PC-3 (cell line): ENCODE measurements at regions not wholly inside any gene's neighbourhood (a gene's known extent, or its start where the extent isn't known, plus 50 kb on each side); places are given as distances from the start of the nearest gene placed in this dataset.

Experiments used
- ATAC-seq: fragments of 200-7000 bp; cut with Tn5 transposase; 2 replicates; pipeline ENCODE4 v1.9.1; 2020; ENCODE audit warnings: mild to moderate bottlenecking, moderate library complexity
- BruUV-seq: library from RNA; stranded (reverse); fragments of 400-500 nt; replicated peaks from 2 replicates; lab custom pipeline; 2021; lab: Mats Ljungman, UMichigan
- CTCF ChIA-PET: fragments of 300-600 bp; sonication (Branson Sonifier 250); formaldehyde crosslinking; loops from one replicate; lab custom pipeline; 2022; ENCODE audit warnings: antibody characterized with exemption; lab: Charles Lee
- POLR2A ChIA-PET: fragments of 300-600 bp; sonication (Branson Sonifier 250); formaldehyde crosslinking; loops from one replicate; lab custom pipeline; 2022; ENCODE audit warnings: antibody characterized with exemption; ENCODE audit not compliant: unreplicated experiment; lab: Charles Lee
- DNase-seq: peaks from one replicate; pipeline ENCODE4 v3.0.0-alpha.2; 2015
- H2AFZ ChIP-seq: fragments of 300-600 bp; sonication (generic); 2 replicates; pipeline ENCODE4 v1.6.0; 2016; ENCODE audit warnings: antibody characterized with exemption, low read length
- H3F3A ChIP-seq: fragments of 300-600 bp; sonication (generic); one replicate; pipeline ENCODE4 v1.6.0; 2017; ENCODE audit warnings: antibody characterized with exemption, low read length, control low read depth, mild to moderate bottlenecking; ENCODE audit not compliant: unreplicated experiment
- H3K27ac ChIP-seq: fragments of 300-600 bp; sonication (generic); 2 replicates; pipeline ENCODE4 v1.5.1; 2016; ENCODE audit warnings: mild to moderate bottlenecking, low read length
- H3K27me3 ChIP-seq: fragments of 300-600 bp; sonication (generic); 2 replicates; pipeline ENCODE4 v1.6.1; 2016; ENCODE audit warnings: low read length, mixed read lengths
- H3K36me3 ChIP-seq: fragments of 300-600 bp; sonication (generic); 2 replicates; pipeline ENCODE4 v1.6.1; 2016; ENCODE audit warnings: low read depth, mixed run types, low read length, mixed read lengths
- H3K4me1 ChIP-seq: fragments of 300-600 bp; sonication (generic); 2 replicates; pipeline ENCODE4 v1.5.1; 2016; ENCODE audit warnings: low read length; ENCODE audit not compliant: insufficient read depth
- H3K4me2 ChIP-seq: fragments of 300-600 bp; sonication (generic); 2 replicates; pipeline ENCODE4 v1.6.0; 2016; ENCODE audit warnings: low read length
- H3K4me3 ChIP-seq: fragments of 300-600 bp; sonication (generic); 2 replicates; pipeline ENCODE4 v1.5.1; 2016; ENCODE audit warnings: mild to moderate bottlenecking, low read length, mixed read lengths
- H3K79me2 ChIP-seq: fragments of 300-600 bp; sonication (generic); 2 replicates; pipeline ENCODE4 v1.6.1; 2017; ENCODE audit warnings: low read length, mixed read lengths
- H3K9ac ChIP-seq: fragments of 300-600 bp; sonication (generic); 2 replicates; pipeline ENCODE4 v1.6.0; 2016; ENCODE audit warnings: mild to moderate bottlenecking, low read length
- H3K9me2 ChIP-seq: fragments of 300-600 bp; sonication (generic); replicated peaks from 2 replicates; pipeline ENCODE4 v1.6.1; 2016; ENCODE audit warnings: mixed run types, low read length, mixed read lengths
- H3K9me3 ChIP-seq: fragments of 300-600 bp; sonication (generic); 2 replicates; pipeline ENCODE4 v1.6.1; 2016; ENCODE audit warnings: low read length, mixed read lengths
- H4K20me1 ChIP-seq: fragments of 300-600 bp; sonication (generic); 2 replicates; pipeline ENCODE4 v1.6.1; 2016; ENCODE audit warnings: low read length, mixed read lengths
- CTCF ChIP-seq: fragments of 300-600 bp; sonication (generic); conservative IDR thresholded peaks from 2 replicates; pipeline ENCODE4 v1.5.1; 2017; ENCODE audit warnings: antibody characterized with exemption, low read depth, mild to moderate bottlenecking, low read length
- EZH2 ChIP-seq: fragments of 300-600 bp; sonication (generic); IDR thresholded peaks from one replicate; pipeline ENCODE4 v1.6.1; 2017; ENCODE audit warnings: antibody characterized with exemption, mild to moderate bottlenecking, low read length; ENCODE audit not compliant: unreplicated experiment
- EZH2phosphoT487 ChIP-seq: fragments of 300-600 bp; sonication (generic); IDR thresholded peaks from 2 replicates; pipeline ENCODE4 v1.6.1; 2018; ENCODE audit warnings: mild to moderate bottlenecking, antibody characterized with exemption, low read length, borderline replicate concordance
- intact Hi-C: fragments of 100-400 bp; cut with micrococcal nuclease; formaldehyde crosslinking; loops from 2 replicates; pipeline ENCODE4 v1.9.0; 2023

- Histone ChIP-seq H4K20me1 (no peaks in the 10 kb centered on the region), H3K4me2 (no peak overlapping the region), H2AFZ (no peak overlapping the region), H3K9me3 (no peaks in the 10 kb centered on the region), H3K36me3 (no peaks in the 10 kb centered on the region), H3K4me3 (no peak overlapping the region), H3K27ac (no peak overlapping the region), H3F3A (no peaks in the 10 kb centered on the region), H3K27me3 (no peaks in the 10 kb centered on the region), H3K9ac (no peak overlapping the region), H3K4me1 (no peaks in the 10 kb centered on the region), H3K9me2 (no peaks in the 10 kb centered on the region), H3K79me2 (no peaks in the 10 kb centered on the region)
- TF ChIP-seq EZH2phosphoT487, result no peak
- DNase-seq, result no peak
- ChIA-PET POLR2A (no interaction called here), CTCF (no interaction called here)
- ATAC-seq, result no peak
- no TSS peak for BruUV-seq
- intact Hi-C loops, result no loop called here
Measured at GRCh38 chr1:30539884-30540283, 183.5 kb downstream of the MATN1 start.

- BruUV-seq, result no TSS peak
Measured at GRCh38 chr1:30538993-30539867, 184.2 kb downstream of the MATN1 start.

GRCh38 chr1:30538226-30538992 is 185.0 kb downstream of the MATN1 start:
- DNase-seq (no peak), ATAC-seq (no peak)
- ChIA-PET POLR2A (no interaction called here), CTCF (no interaction called here)
- Histone ChIP-seq H3K4me2 (no peak overlapping the region), H3K36me3 (no peaks in the 10 kb centered on the region), H3K4me1 (no peaks in the 10 kb centered on the region), H3K4me3 (no peak overlapping the region), H3K79me2 (no peaks in the 10 kb centered on the region), H3K9ac (no peak overlapping the region), H4K20me1 (no peaks in the 10 kb centered on the region), H3K9me2 (no peaks in the 10 kb centered on the region), H3K27me3 (no peaks in the 10 kb centered on the region), H3K27ac (no peak overlapping the region), H3F3A (no peaks in the 10 kb centered on the region), H3K9me3 (no peaks in the 10 kb centered on the region), H2AFZ (no peak overlapping the region)
- intact Hi-C loops, result no loop called here
- TF ChIP-seq EZH2phosphoT487 (no peak), EZH2 (no peak), CTCF (no peak)
- no TSS peak for BruUV-seq

More at GRCh38 chr1:30538993-30539867, 184.2 kb downstream of the MATN1 start:
- H3K79me2 ChIP-seq, result no peaks in the 10 kb centered on the region
- POLR2A ChIA-PET, result no interaction called here
- ATAC-seq (no peak), DNase-seq (no peak)
- no peak overlapping the region for H3K9ac ChIP-seq
- H3K4me3 ChIP-seq, result no peak overlapping the region
- no peaks in the 10 kb centered on the region for H3K9me2 ChIP-seq
- intact Hi-C loops, result no loop called here
- no peak overlapping the region for H3K27ac ChIP-seq
- H3K4me2 ChIP-seq, result no peak overlapping the region
- no peaks in the 10 kb centered on the region for H3K27me3 ChIP-seq
- no peaks in the 10 kb centered on the region for H3K9me3 ChIP-seq
- TF ChIP-seq EZH2phosphoT487 (no peak), EZH2 (no peak), CTCF (no peak)
- H3K4me1 ChIP-seq, result no peaks in the 10 kb centered on the region
- H3K36me3 ChIP-seq, result no peaks in the 10 kb centered on the region
- CTCF ChIA-PET, result no interaction called here
- H4K20me1 ChIP-seq, result no peaks in the 10 kb centered on the region
- H3F3A ChIP-seq, result no peaks in the 10 kb centered on the region
- no peak overlapping the region for H2AFZ ChIP-seq
